BJ (cell line): ENCODE measurements at regions not wholly inside any gene's neighbourhood (a gene's known extent, or its start where the extent isn't known, plus 50 kb on each side); places are given as distances from the start of the nearest gene placed in this dataset.

Experiments used
- CTCF ChIA-PET: fragments of 350-600 bp; formaldehyde crosslinking; extraction: SDS; loops from one replicate; lab custom pipeline; 2021; ENCODE audit warnings: antibody characterized with exemption, inconsistent platforms; lab: Yijun Ruan, JAX
- POLR2A ChIA-PET: fragments of 300-600 bp; sonication (Branson Sonifier 250); formaldehyde crosslinking; extraction: SDS; loops from one replicate; lab custom pipeline; 2021; ENCODE audit warnings: antibody characterized with exemption; lab: Charles Lee
- DNase-seq: peaks from one replicate; pipeline ENCODE4 v3.0.0-alpha.2; 2011; ENCODE audit warnings: low read depth
- H3K27me3 ChIP-seq: 2 replicates; pipeline ENCODE4 v1.6.0; 2011; ENCODE audit warnings: low read length; ENCODE audit not compliant: control insufficient read depth, insufficient read depth
- H3K36me3 ChIP-seq: 2 replicates; pipeline ENCODE4 v1.5.1; 2011; ENCODE audit warnings: low read length; ENCODE audit not compliant: control insufficient read depth, insufficient read depth
- H3K4me3 ChIP-seq: 2 replicates; pipeline ENCODE4 v1.5.1; 2011; ENCODE audit warnings: low read depth, mild to moderate bottlenecking, control low read depth, low read length
- TF ChIP-seq, protein P1 (sequence below): IDR thresholded peaks from 2 replicates; pipeline ENCODE4 v1.5.1; 2011; ENCODE audit warnings: low read depth, mild to moderate bottlenecking, control low read depth, inconsistent platforms, low read length, moderate library complexity; ENCODE audit not compliant: insufficient read depth

DNA sequence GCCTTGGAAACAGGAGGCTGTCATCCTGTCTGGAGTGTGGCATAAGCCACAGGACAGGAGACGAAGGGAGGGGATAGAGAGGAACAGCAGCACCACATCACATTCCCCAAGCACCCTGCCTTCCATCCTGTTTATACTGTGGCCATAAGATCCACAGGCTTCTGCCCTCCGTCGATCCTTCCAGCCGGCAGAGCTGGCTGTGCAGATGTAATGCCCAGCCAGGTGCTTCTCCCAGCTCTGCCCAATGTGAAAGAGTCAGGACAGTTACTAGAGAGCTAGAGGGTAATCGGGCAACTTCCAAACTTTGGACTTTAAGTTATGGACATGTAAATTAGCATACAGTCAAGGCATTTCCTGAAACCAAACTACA lies 368.4 kb downstream of the SOX9 start:
- ChIA-PET CTCF (interaction anchor here (0.7 kb wide), 1 partner anchor 10 kb away, joined by 3 read pairs; no protein-coding TSS in a partner anchor), POLR2A (no interaction called here)
- H3K36me3 ChIP-seq, result no peaks in the 10 kb centered on the region
- no peak overlapping the region for H3K4me3 ChIP-seq
- no peak for DNase-seq
- H3K27me3 ChIP-seq, result no peaks in the 10 kb centered on the region
- TF ChIP-seq, protein P1, sequence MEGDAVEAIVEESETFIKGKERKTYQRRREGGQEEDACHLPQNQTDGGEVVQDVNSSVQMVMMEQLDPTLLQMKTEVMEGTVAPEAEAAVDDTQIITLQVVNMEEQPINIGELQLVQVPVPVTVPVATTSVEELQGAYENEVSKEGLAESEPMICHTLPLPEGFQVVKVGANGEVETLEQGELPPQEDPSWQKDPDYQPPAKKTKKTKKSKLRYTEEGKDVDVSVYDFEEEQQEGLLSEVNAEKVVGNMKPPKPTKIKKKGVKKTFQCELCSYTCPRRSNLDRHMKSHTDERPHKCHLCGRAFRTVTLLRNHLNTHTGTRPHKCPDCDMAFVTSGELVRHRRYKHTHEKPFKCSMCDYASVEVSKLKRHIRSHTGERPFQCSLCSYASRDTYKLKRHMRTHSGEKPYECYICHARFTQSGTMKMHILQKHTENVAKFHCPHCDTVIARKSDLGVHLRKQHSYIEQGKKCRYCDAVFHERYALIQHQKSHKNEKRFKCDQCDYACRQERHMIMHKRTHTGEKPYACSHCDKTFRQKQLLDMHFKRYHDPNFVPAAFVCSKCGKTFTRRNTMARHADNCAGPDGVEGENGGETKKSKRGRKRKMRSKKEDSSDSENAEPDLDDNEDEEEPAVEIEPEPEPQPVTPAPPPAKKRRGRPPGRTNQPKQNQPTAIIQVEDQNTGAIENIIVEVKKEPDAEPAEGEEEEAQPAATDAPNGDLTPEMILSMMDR, result no peak

DNA sequence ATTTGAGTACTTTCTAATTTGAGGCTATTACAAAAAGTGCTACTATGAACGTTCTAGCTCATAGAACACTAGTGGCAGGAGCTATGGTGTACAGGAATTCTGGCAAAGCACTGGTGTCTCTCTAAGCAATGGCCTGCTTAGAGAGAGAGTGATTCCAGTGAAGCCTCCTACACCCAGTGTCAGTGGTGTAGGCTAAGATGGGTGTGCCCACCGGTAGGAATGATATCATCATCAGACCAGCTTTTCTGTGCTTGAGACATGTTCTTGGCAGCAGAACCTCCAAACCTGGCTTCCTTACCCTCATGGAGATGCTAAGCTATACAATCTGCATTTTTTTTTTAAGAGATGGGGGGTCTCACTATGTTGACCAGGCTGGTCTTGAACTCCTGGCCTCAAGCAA lies 370.3 kb downstream of the SOX9 start:
- Histone ChIP-seq H3K36me3 (no peaks in the 10 kb centered on the region), H3K4me3 (no peak overlapping the region), H3K27me3 (no peaks in the 10 kb centered on the region)
- POLR2A ChIA-PET, result no interaction called here
- DNase-seq, result no peak
- TF ChIP-seq, protein P1, result no peak
- CTCF ChIA-PET, result no interaction called here

DNA sequence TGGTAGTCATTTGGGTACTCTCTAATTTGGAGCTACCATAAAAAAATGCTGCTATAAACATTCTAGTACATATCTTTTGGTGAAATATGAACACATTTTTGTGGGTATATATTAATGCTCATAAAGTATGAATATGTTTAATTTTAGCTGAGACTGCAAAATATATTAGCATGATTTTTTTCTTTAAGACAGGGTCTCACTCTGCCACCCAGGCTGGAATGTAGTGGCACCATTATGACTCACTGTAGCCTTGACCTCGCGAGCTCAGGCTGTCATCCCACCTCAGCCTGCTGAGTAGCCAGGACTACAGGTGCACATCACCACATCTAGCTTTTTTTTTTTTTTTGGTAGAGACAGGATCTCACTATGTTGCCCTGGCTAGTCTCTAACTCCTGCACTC lies 371.7 kb downstream of the SOX9 start:
- H3K36me3 ChIP-seq, result no peaks in the 10 kb centered on the region
- ChIA-PET CTCF (interaction anchor here (0.6 kb wide), 1 partner anchor 15 kb away, joined by 4 read pairs; no protein-coding TSS in a partner anchor), POLR2A (interaction anchor here (0.7 kb wide), 1 partner anchor 33 kb away, joined by 3 read pairs; no protein-coding TSS in a partner anchor)
- H3K4me3 ChIP-seq, result no peak overlapping the region
- H3K27me3 ChIP-seq, result no peaks in the 10 kb centered on the region
- TF ChIP-seq, protein P1, result no peak
- DNase-seq, result no peak

DNA sequence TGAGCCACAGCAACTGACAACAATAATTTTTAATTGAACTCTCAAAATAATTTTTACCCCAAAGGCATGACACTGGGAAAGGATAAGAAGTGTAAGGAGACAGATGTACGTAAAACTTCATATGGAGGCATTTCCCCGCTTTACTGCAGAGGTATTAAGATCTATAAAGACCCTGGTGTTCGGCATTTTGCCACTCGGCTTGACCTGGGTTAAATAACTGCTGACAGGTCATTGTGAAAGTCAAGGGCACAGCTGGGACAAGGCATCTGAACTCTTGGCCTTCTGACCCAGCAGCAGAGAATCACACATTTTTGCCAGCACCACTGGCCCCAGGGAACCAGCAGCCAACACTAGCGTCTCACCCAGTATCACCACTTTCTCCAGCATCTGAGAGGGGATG lies 372.1 kb downstream of the SOX9 start:
- CTCF ChIA-PET, result no interaction called here
- Histone ChIP-seq H3K27me3 (no peaks in the 10 kb centered on the region), H3K4me3 (no peak overlapping the region), H3K36me3 (no peaks in the 10 kb centered on the region)
- POLR2A ChIA-PET, result no interaction called here
- no peak for DNase-seq
- TF ChIP-seq, protein P1, result no peak

DNA sequence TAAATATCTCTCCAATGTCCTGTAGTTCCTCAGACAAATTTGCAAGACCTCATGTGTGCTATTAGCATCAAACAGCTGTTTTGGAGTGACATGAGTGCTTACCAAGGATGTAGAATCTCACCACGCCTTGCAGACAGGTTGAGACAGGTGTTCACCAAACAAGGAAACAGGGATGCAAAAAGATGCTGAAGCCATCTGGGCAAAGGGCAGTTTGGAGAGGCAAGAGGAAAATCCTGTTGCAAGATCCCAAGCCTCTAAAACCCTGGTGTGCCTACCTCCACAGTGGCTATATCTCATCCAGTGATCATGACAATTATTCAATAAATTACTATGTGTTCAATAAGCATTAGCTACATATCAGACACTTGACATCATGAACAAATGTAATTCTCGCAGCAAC lies 373.7 kb downstream of the SOX9 start:
- no peaks in the 10 kb centered on the region for H3K27me3 ChIP-seq
- CTCF ChIA-PET, result interaction anchor here (0.7 kb wide), 1 partner anchor 15 kb away, joined by 3 read pairs; no protein-coding TSS in a partner anchor
- H3K36me3 ChIP-seq, result no peaks in the 10 kb centered on the region
- TF ChIP-seq, protein P1, result no peak
- no peak overlapping the region for H3K4me3 ChIP-seq
- POLR2A ChIA-PET, result no interaction called here
- DNase-seq, result no peak
